ENCODE measurements at regions not wholly inside any gene's neighbourhood (a gene's known extent, or its start where the extent isn't known, plus 50 kb on each side); places are given as distances from the start of the nearest gene placed in this dataset.

- no peak overlapping the region for H3K4me3 ChIP-seq (ENCODE audit: low read depth, low read length)
- TF ChIP-seq, protein P1, sequence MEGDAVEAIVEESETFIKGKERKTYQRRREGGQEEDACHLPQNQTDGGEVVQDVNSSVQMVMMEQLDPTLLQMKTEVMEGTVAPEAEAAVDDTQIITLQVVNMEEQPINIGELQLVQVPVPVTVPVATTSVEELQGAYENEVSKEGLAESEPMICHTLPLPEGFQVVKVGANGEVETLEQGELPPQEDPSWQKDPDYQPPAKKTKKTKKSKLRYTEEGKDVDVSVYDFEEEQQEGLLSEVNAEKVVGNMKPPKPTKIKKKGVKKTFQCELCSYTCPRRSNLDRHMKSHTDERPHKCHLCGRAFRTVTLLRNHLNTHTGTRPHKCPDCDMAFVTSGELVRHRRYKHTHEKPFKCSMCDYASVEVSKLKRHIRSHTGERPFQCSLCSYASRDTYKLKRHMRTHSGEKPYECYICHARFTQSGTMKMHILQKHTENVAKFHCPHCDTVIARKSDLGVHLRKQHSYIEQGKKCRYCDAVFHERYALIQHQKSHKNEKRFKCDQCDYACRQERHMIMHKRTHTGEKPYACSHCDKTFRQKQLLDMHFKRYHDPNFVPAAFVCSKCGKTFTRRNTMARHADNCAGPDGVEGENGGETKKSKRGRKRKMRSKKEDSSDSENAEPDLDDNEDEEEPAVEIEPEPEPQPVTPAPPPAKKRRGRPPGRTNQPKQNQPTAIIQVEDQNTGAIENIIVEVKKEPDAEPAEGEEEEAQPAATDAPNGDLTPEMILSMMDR (IDR thresholded peaks at IDR 0.05; ENCODE audit: insufficient read depth, low read length), result no peak
- no peak for DNase-seq (ENCODE audit: low read depth)
Measured at GRCh38 chr2:16526193-16526592, 139.4 kb downstream of the CYRIA start.

- DNase-seq (ENCODE audit: low read depth), result no peak
- no peak overlapping the region for H3K4me3 ChIP-seq (ENCODE audit: low read depth, low read length)
- TF ChIP-seq, protein P1 (IDR thresholded peaks at IDR 0.05; ENCODE audit: insufficient read depth, low read length), result no peak
Measured at GRCh38 chr2:16525265-16525887, 140.3 kb downstream of the CYRIA start.

- DNase-seq (ENCODE audit: low read depth), result no peak
- TF ChIP-seq, protein P1 (IDR thresholded peaks at IDR 0.05; ENCODE audit: insufficient read depth, low read length), result no peak
- H3K4me3 ChIP-seq (ENCODE audit: low read depth, low read length), result no peak overlapping the region
Measured at GRCh38 chr2:16523711-16524110, 141.9 kb downstream of the CYRIA start.

DNA sequence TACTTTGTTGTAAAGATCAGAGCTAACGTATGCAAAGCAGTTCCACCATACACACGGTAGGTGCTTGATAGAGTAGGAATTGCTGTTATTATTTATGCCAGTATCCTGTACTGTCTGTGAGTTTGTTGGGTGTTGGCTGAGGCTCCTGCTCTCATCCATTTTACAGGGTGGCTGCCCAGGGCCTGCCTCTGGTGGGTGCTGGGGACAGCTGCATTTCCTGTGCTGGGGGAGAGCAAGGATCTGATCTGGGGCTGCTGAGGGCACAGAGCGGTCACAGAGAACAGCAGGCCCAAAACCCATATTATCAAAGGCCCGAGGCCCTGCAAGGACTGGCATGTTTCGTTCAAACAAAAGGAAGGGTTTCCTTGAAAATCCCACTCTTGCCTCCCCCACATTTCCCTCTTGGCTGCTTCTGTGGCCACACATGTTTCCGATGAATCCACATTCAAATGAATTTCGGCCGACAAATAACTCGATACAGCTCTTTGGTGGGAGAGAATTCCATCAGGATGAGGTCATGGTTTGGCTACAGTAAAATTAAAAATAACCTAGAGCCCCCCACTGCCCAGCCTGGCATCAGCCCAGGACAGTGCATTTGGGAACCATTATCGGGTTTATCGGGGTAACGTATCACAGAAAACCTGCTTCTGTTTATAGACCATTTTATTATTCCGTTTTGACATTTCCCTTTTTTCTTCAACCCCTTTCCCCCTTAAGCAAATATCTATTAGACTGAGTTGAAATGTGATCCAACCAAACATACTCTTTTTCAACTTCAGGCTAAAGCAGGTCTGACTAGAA, 143.4 kb downstream of the CYRIA start:
- H3K4me3 ChIP-seq (ENCODE audit: low read depth, low read length), result no peak overlapping the region
- TF ChIP-seq, protein P1 (IDR thresholded peaks at IDR 0.05; ENCODE audit: insufficient read depth, low read length), result no peak
- no peak for DNase-seq (ENCODE audit: low read depth)

DNA sequence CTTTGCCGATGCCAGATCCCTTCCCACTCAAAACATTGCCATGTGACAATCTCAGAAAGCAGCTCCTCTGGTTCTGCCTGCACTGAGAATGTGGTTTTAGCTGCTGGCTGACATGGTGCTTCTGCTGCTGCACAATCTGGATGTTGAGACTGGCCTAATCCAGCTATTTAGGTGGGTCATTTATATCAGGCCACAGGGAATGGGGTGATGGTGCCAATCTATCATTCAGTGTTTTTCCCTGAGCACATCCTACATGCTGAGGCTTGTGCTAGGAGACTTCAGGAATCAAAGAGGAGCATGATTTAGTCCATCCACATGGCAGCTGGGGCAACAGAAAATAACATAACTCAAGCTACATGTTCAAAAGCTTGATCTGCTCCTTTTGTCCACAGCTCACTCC, 144.7 kb downstream of the CYRIA start:
- TF ChIP-seq, protein P1 (IDR thresholded peaks at IDR 0.05; ENCODE audit: insufficient read depth, low read length), result no peak
- DNase-seq (ENCODE audit: low read depth), result no peak
- H3K4me3 ChIP-seq (ENCODE audit: low read depth, low read length), result no peak overlapping the region

DNA sequence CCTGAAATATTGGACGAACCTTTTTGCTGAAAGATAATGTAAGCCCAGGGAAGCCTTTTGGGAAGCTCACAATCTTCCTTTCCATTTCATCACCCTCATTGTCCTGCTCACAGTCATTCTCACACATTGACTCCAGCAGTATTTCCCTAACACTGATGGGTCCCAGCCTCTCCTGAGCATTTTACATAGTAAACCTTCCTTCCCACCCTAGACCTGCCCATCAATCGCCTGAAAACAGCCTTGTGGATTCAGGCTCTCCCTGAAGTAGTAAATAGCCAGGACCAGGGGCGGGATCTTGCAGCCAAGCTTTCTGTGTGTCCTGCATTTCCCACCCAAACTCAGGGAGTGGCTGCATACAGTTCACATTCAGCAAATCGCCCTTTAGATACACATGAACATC, 149.9 kb downstream of the CYRIA start:
- TF ChIP-seq, protein P1 (IDR thresholded peaks at IDR 0.05; ENCODE audit: insufficient read depth, low read length), result no peak
- DNase-seq (ENCODE audit: low read depth), result no peak
- H3K4me3 ChIP-seq (ENCODE audit: low read depth, low read length), result no peak overlapping the region

All from fibroblast of the aortic adventitia (primary cell).